NCI-H2171 treated with DMSO at 0.1 percent for 48 hours (cell line): ENCODE measurements at regions not wholly inside any gene's neighbourhood (a gene's known extent, or its start where the extent isn't known, plus 50 kb on each side); places are given as distances from the start of the nearest gene placed in this dataset.
A peak's percentile ranks its signal among the peaks of the same experiment; 100 is the strongest.

Experiments
- DNase-seq: peaks from one replicate; lab custom pipeline; 2025; lab: John Stamatoyannopoulos, UW

DNA sequence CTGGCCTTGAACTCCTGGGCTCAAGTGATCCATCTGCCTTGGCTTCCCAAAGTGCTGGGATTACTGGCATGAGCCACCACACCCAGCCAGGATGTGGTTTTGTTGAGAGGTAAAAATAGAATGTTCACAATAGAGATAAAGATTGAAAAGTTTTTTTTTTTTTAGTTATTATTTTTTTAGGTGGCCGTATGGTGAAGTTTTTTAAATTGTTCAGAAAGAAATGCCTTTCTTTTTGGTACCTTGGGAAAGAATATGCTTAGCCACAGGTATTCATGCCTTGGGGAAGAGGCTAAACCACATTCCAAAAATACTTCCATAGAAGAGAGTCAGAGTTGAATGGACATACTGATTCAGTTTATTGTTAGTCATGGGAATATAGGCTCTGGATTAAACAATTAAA is 143.4 kb downstream of the C11orf91 start:
- DNase-seq = no peak

GRCh38 chr11:33554219-33554618 is 146.4 kb downstream of the C11orf91 start:
- DNase-seq = no peak

DNA sequence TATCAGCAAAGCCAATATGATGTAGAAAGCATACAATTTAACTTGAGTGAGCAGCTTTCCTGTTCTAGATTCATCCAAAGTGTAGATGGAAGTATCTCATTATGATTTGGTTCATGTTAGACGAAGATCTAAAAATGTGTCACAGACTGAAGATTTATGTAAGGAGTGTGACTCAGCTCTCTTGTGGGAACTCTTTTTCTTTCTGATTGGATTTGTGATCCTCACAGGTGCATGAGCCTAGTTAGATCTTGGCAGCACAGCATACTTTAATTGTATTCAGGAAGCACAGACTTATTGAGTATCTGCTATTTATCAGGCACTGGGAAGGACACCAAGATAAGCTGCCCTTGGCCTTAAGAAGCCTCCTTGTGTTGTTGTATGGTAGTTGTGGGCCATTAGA is 147.1 kb downstream of the C11orf91 start:
- no peak for DNase-seq

DNA sequence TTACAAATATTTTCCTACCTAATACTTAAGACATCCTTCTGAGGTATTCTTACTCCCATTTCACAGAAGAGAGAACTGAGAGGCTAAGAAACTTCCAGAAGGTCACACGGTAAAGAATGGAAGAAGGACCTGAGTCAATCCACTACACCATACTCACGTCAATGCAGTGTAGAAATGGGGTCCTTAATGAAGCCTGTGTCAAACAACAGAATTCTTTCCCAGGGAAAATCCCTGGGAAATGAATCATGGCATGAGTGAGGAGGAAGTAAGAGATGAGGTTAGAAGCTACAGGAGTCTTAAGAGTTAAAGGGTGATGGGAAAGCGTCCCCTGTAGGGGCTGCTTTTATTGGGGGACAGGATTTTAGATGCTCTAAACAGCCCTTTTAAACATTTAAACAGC is 147.9 kb downstream of the C11orf91 start:
- no peak for DNase-seq

GRCh38 chr11:33551051-33551450 is 149.6 kb downstream of the C11orf91 start:
- DNase-seq = no peak

- no peak for DNase-seq
Observed at GRCh38 chr11:33549483-33549882, 151.1 kb downstream of the C11orf91 start.

GRCh38 chr11:33545931-33546330 is 154.7 kb downstream of the C11orf91 start:
- DNase-seq = no peak

- no peak for DNase-seq
Observed at GRCh38 chr11:33544593-33545373, 155.8 kb downstream of the C11orf91 start.

DNA sequence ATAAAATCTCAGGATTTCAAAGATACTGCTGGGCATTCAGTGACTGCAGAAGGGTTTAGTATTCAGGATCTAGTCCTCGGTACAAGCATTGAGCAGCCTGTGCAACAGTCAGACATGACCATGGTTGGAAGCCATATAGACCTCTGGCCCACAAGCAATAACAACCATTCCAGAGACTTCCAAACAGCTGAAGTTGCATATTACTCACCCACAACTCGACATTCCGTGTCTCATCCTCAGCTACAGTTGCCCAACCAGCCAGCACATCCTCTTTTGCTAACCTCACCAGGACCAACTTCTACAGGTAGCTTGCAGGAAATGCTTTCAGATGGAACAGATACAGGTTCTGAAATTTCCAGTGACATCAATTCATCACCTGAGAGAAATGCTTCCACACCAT is 156.8 kb downstream of the C11orf91 start:
- no peak for DNase-seq

- peak; percentile 38 for DNase-seq
Observed at GRCh38 chr11:33542921-33543320, 157.7 kb downstream of the C11orf91 start.

GRCh38 chr11:33540946-33541915 is 159.4 kb downstream of the C11orf91 start:
- DNase-seq = no peak

DNA sequence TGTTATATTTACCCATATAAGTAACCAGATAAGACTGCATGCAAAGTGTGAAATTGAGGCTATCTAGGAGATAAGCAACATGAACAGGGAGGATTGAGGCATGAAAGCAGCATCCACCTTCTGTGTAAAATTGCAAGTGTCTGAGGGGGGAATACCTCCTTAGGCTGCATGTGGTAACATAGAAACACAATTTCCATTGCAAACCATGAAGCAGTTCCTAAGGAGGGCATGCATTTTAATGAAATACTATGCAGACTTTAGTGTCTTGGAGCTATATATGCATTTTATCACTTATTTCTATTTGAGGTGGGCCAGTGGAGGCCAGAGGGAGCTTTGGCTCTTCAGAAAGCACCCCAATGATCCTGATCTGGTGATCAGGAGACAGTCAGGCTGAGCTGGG is 160.2 kb downstream of the C11orf91 start:
- DNase-seq = no peak

- no peak for DNase-seq
Observed at GRCh38 chr11:33539751-33540150, 160.9 kb downstream of the C11orf91 start.

DNA sequence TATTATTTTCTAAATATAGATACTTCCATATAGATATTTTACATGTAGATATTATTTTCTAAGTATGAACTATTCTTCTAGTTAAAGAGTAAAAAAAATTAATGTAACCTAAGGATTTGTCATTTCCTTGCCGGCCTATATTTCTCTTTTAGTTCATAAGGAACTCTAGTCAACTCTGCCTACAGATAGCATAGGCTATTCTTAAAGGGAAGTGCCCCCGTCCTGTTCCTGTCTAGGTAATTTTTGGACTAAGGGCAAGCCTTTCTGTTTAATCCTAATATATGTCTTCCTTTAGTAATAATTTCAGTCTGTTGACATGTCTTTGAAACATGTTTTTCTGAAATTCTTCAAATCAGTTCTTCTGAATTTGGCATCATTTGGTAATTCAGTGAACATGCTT is 161.9 kb downstream of the C11orf91 start:
- DNase-seq = no peak

GRCh38 chr11:33536178-33536577 is 164.4 kb downstream of the C11orf91 start:
- no peak for DNase-seq

DNA sequence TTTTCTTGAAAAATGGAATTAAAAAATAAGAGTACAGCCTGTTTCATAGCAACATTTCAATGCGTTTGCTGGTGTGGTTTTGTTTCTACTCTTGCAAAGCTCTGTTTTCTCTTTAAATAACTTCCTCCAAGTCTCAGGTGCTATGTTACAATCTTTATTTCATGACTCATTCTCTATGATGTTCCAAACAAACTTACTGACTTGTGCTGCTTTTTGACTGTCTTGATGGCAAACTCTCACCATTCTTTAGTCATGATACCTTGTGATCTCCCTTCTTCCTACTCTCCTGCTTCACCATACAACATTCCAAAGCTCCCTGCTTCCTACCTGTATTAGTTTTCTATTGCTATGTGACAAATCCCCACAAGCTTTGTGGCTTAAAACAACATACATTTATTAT is 166.1 kb downstream of the C11orf91 start:
- no peak for DNase-seq

- peak; percentile 40 for DNase-seq
Observed at GRCh38 chr11:33533386-33534052, 167.1 kb downstream of the C11orf91 start.

DNA sequence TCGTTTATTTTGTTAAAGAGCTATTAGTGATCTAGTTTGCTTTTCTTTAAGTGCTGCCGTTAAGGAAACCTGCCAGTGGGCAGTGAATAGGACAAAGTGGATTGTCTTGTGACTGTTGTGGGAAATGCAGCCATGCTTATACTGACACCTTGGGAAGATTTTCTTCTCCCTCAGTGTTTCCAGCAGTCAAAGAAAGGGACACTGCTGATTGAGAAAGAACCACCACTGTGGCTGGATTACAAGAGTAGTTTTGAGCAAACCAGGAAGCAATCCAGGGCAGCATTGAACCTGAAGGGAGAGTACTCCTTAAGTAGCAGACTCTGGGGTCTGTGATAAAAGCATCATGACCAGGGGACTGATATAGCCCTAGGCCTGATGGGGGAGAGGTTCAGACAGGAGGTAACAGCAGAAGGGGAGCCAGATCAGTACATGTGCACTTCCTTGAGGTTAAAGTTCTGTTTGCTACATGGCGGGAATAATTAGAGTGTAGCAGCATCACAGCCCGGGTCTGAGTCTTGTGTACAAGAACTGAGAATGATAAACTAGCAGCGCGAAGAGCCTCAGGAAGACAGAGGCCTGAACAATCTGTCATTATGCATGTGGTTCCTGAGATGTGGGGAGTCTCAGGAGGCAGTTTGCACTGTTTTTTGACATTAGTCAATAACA is 167.8 kb downstream of the C11orf91 start:
- peak; percentile 43 for DNase-seq

DNA sequence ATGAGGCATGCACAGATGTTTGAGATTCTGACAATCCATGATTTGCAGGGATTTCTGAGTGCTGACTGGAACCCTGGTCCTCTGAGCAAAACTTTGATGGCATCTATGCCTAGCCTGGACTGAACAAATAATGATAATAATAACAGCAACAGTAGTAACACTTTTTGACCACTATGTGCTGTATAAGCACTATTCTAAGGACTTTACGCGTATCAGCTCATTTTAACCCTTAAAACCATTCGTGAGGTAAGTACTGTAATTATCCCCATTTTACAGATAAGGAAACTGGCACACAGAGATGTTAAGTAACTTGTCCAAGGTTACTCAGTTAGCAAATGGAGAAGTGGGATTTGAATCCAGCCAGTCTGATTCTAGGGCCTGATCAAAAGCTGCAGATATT is 168.4 kb downstream of the C11orf91 start:
- no peak for DNase-seq

DNA sequence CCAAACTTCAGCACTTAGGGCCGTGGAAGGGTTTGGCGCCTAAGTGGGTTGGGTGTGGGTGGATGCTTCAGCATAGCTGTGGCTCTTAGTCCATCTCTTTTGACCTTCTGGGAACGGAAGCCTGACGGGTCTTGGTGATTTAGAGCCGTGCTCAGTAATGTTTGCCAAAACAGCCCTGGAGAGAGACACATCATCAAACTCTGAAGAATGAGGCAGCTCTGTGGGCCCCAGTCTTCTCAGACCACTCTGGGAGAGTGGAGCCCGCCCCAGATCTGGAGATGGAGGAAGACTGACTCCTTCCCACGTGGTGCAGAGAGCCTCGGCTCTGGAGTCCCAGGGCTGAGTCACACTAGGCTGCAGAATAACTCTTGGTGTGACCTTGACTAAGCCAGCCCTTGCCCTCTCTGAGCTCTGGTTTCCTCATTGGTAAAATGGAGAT is 168.9 kb downstream of the C11orf91 start:
- no peak for DNase-seq

GRCh38 chr11:33530815-33531214 is 169.8 kb downstream of the C11orf91 start:
- no peak for DNase-seq

DNA sequence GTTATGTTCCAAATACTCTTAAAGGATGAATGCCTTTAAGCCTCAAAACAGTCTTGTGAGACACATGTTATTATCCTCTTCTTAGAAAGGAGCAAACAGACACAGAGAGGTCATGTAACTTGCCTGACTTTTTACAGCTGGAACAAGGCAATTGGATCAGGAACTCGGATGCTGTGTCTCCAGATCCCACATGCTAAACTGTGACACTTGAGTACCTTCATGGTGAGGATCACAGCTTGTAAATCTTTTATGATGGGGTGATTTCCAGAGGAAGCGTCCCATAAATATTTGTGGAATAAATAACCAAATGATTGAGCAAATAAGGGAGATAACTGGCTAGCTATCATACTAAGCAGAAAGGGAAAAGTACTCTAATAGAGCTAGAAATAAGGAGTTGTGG is 171.2 kb downstream of the C11orf91 start:
- no peak for DNase-seq
